ENCODE measurements at regions not wholly inside any gene's neighbourhood (a gene's known extent, or its start where the extent isn't known, plus 50 kb on each side); places are given as distances from the start of the nearest gene placed in this dataset.

DNA sequence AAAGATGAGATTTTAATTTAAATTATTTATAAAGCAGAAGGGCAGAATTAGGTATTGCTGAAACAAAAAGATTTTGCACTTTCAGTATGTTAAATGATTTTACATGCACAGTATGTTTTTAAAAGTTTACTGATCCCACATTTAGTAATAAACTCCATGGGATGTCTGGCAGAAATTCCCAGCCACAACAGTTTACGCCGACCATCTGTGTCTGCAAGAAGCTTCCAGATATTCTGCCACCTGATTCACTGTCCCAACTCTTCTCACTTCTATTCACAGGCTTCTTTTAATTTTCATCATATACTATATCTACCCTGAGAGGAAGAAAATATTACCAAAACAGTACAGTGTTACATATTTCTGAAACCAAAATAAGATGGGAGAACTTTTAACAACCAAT is 115.8 kb upstream of the IQCM start:
- DNase-seq, result no peak

DNA sequence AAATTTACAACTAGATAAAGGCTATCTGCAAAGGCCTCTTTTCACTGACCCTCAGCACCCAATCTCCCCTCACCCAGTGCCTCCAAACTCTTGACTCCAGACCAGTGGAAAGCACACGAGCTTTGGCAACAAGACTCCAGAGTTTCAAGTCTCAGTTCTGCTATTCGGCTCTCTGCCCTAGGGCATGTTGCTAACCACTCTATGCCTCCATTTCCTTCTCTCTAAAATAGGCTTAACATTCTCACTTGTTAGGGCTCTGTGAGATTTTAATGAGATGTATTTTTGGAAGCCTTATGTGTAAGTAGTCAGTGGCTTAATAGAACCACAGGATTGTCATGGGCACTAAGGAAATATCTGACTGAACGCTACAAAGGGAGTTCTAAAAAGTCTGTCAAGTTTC is 116.5 kb upstream of the IQCM start:
- DNase-seq, result no peak

- DNase-seq, result no peak
Observed at GRCh38 chr4:149933120-149933519, 117.5 kb upstream of the IQCM start.

GRCh38 chr4:149933883-149934282 is 118.2 kb upstream of the IQCM start:
- no peak for DNase-seq

DNA sequence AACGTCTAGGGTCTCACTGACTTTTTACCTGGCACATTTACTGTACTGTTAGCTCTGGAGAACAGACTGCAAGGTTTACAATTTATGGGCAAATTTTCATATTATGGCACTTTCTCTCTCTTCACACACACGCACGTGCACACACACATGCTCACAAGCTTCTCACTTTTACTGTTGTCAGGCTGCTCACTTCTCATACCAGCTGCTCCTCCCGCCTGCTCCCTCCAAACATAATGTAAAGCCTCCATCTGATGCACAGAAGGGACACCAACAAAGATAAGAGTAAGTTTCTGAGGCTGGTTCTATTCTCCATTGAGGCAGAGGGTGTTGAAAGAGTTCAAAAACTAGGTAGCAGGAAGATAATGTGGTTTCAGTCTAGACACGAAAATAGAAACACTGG is 128.9 kb upstream of the DCLK2 start:
- no peak for DNase-seq

- no peak for DNase-seq
Observed at GRCh38 chr4:149951152-149951900, 126.9 kb upstream of the DCLK2 start.

DNA sequence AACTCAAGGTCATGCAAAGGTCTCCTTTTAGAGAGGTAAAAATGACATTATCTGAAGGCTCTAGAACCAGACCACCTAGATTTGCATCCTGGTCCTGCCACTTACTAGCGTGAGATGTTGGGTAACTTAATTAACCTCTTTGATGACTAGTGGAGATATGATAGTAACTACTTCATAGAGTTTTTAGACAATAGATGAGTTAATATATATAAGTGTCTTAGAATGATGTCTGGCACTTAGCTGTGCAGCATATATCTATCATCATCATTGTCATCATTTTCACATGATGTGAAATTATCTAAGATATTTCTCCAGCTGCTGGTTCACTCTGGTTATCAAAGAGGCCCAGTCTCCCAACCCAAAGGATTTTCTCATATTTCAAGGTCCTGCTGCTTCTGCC is 126.1 kb upstream of the DCLK2 start:
- no peak for DNase-seq

GRCh38 chr4:149952716-149953115 is 125.5 kb upstream of the DCLK2 start:
- no peak for DNase-seq

DNA sequence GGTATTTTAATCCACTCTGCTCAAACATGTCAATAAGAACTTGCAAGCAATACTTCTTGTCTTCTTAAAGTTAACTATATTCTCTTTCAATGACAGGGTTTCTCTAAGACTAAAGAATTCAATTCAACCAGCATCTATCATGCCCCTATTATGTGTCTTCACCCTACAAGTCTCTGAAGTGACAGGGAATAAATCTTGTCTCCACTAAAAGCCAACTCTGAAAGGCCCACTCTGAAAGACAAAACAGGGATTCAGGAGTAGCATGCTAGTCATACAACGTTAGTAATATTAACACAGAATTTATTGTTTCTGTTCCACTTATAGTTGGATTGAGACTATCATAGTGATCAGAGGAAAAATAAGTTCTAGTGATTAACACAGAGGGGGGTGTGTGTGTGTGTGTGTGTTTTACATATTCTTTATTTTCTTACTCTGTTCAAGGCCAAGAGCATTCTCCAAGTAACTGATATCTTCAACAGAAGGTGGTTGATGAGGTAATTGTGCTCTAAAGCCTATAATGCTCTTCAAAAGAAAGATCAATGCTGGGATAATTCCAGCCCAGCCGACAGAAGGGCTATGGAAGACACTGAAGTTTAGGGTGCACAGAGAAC is 122.4 kb upstream of the DCLK2 start:
- DNase-seq, result no peak

GRCh38 chr4:149956678-149957077 is 121.6 kb upstream of the DCLK2 start:
- DNase-seq, result no peak

- DNase-seq, result no peak
Observed at GRCh38 chr4:149961876-149962597, 116.2 kb upstream of the DCLK2 start.

DNA sequence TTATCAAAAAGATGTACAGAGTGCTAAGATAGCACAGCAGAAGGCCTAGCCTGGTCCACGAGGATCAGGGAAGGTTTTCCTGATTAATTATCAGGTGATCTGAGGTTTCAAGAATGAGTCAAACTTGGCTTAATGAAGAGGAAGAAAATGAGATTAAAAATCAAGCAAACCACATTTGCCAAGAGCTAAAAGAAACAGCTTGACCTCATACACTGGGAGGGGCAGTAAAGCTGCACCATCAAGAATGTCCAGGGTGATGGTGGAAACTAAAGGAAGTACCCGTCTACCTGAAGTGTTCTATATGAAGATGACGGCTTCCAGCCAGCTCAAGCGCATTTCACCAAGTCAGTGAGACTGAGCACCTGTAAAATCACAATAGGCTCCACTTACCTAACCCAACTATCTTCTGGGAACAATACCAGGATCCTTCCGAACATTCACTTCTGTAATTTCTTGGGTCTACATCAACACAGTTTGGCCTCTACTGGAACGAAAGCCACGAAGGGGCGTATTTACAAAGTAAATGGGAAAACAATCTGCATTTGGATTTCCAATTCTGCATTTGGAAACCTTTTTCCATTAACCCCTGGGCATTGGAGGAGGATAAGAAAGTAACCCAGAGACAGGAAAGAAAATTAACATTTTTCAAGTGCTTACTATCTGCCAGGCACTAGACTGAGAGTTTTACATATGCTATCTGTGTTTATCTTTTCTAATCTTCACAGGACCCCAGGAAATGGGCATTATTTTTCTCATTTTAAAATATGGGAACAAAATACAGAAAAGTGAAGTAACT is 114.0 kb upstream of the DCLK2 start:
- no peak for DNase-seq

- no peak for DNase-seq
Observed at GRCh38 chr4:149965206-149965605, 113.0 kb upstream of the DCLK2 start.

- no peak for DNase-seq
Observed at GRCh38 chr4:149972407-149972806, 105.8 kb upstream of the DCLK2 start.

GRCh38 chr4:149973181-149973580 is 105.1 kb upstream of the DCLK2 start:
- no peak for DNase-seq

GRCh38 chr4:149975172-149975571 is 103.1 kb upstream of the DCLK2 start:
- DNase-seq, result no peak

GRCh38 chr4:149980121-149980682 is 98.0 kb upstream of the DCLK2 start:
- DNase-seq, result no peak

DNA sequence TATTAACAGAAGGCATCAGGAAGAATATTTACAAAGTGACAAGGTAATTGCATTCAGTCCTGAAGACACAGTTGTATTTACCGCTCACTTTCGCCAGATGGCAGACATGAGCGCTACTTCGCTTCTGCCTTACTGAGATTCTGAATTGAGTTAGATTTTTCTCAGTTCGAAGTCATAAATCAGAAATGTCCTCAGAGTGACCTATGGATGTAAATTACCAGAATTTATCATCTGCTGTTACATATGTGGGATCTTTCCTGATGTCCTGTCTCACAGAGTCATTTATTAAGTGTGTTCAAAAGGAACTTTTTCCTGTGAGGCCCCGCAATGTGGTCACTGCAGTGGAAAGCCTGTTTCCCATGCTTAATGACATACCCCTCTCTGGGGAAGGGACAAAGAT is 97.3 kb upstream of the DCLK2 start:
- no peak for DNase-seq

DNA sequence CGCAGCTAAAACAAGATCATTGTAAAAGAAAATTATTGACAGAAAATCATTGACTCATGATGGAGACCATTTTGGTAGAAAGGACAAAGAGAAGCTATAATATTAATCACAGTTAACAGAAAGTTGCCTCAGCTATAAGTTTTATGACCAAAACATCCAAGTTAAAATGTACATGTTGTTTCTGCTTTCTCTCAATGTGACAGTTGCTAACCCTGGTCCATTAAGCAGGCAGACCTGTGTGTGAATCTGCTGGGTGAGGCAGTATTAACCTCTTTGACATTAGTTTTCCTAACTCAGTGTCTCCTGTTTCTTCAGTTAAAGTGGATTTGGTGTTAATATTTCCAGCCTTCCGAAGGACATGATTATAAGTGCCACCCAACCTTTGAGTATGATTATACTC is 94.8 kb upstream of the DCLK2 start:
- no peak for DNase-seq

DNA sequence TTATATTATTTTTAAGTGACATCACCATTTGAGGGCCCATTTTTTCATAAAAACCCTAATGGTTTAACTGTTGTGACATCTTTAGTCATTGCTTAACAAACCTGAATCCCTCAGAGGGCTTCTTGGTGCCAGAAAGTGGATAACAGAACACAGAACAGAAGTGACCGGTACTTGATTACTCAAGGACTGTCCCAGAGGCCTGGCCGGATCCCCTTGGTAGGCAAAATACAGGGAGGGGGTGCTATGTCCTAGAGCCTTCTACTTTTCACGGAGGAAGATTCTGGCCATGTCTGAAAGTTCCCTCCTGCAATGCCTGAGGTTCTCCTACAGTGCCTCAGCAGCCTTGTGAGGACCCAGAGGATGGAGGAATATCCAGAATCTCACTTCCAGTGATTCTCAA is 94.3 kb upstream of the DCLK2 start:
- no peak for DNase-seq

- no peak for DNase-seq
Observed at GRCh38 chr4:149985981-149986380, 92.3 kb upstream of the DCLK2 start.

DNA sequence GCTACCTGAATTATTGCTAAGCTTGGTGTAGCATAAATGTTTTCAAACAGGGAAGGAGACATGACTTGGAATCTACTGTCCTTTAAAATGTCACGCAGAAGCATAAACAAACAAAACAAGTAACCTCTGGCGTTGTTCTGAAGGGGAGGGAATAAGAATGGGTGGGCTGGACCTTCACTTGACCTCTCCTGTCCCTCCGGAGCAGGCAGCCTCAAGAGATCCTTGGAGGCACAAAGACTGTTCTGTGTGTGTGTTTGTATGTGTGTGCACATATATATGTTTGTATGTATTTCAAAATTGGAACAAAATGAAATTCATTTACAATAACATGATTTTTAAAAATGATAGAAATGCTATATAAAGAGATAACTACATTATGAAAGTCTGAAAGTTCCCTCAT is 91.3 kb upstream of the DCLK2 start:
- no peak for DNase-seq

All from cerebellar nuclear complex (tissue), 1 donor.